Left ventricle myocardium inferior (tissue), 1 donor: ENCODE measurements at regions not wholly inside any gene's neighbourhood (a gene's known extent, or its start where the extent isn't known, plus 50 kb on each side); places are given as distances from the start of the nearest gene placed in this dataset.

Source experiments
- DNase-seq: peaks from one replicate; pipeline ENCODE4 v3.0.0-alpha.2; 2020
- H3K27ac ChIP-seq: fragments of 200-600 bp; replicated peaks from 2 replicates; pipeline ENCODE4 v1.8.0; 2021
- H3K27me3 ChIP-seq: fragments of 200-600 bp; 2 replicates; pipeline ENCODE4 v1.8.0; 2021; ENCODE audit warnings: low read depth
- H3K36me3 ChIP-seq: fragments of 200-600 bp; 2 replicates; pipeline ENCODE4 v1.8.0; 2021
- H3K4me1 ChIP-seq: fragments of 200-600 bp; 2 replicates; pipeline ENCODE4 v1.8.0; 2021
- H3K4me3 ChIP-seq: fragments of 200-600 bp; 2 replicates; pipeline ENCODE4 v1.8.0; 2021; ENCODE audit warnings: mild to moderate bottlenecking, moderate library complexity
- H3K9me3 ChIP-seq: fragments of 200-600 bp; replicated peaks from 2 replicates; pipeline ENCODE4 v1.8.0; 2021
- CTCF ChIP-seq: fragments of 200-600 bp; IDR thresholded peaks from 2 replicates; pipeline ENCODE4 v1.8.0; 2021; ENCODE audit warnings: antibody characterized with exemption, mild to moderate bottlenecking, borderline replicate concordance
- intact Hi-C: fragments of 100-400 bp; cut with micrococcal nuclease; formaldehyde crosslinking; loops from one replicate; pipeline ENCODE4 v1.11.0; 2022
- donor health status: DM: no; HTN: yes; CAD: no; lungs with severe emphysema.

DNA sequence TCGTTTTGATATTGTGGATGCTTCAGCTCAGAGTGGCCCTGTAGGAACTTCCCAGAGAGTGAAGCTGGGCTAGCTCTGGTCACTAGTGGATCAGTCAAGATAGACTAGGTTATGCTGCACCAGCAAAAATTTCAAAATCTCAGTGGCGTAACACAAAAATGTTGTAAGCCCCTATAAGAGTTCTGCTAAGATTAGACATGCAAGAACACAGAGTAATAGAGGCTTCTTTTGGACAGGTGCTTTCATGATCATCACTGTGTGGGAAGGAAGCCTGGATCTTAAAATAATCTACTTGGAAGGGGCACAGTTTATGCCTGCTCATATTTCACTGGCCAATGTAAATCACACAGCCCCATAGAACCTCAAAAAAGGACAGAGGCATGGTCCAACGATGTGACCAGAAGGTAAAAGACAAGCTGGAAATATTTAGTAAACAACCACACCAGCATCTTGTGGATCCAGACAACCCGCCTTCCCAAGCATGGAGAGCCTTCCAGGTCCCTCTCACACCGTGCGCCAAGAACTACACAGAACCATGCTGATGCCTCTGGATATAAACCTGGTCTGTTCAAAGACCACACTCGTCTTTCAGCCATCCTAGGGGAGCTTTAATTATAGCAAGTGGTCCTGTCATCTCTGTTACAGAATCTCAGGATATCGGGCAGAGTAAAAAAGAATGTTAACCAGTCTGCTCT lies 554.3 kb downstream of the EPHB1 start:
- DNase-seq: no peak
- H3K36me3 ChIP-seq: no peaks in the 10 kb centered on the region
- H3K4me3 ChIP-seq: no peak overlapping the region
- no peaks in the 10 kb centered on the region for H3K4me1 ChIP-seq
- H3K27ac ChIP-seq: no peak overlapping the region
- intact Hi-C loops: no loop called here
- TF ChIP-seq CTCF: no peak
- peaks cover 4% of the 10 kb centered on the region for H3K9me3 ChIP-seq
- H3K27me3 ChIP-seq: peaks cover 54% of the 10 kb centered on the region

GRCh38 chr3:135352213-135352612 lies 557.2 kb downstream of the EPHB1 start:
- Histone ChIP-seq H3K27me3 (peaks cover 58% of the 10 kb centered on the region), H3K36me3 (no peaks in the 10 kb centered on the region), H3K9me3 (peaks cover 14% of the 10 kb centered on the region), H3K4me3 (no peak overlapping the region), H3K27ac (no peak overlapping the region), H3K4me1 (no peaks in the 10 kb centered on the region)
- intact Hi-C loops: no loop called here
- no peak for TF ChIP-seq CTCF
- no peak for DNase-seq

GRCh38 chr3:135362889-135363288 lies 567.8 kb downstream of the EPHB1 start:
- no peak for DNase-seq
- Histone ChIP-seq H3K4me3 (no peak overlapping the region), H3K27ac (no peak overlapping the region), H3K36me3 (no peaks in the 10 kb centered on the region), H3K4me1 (no peaks in the 10 kb centered on the region), H3K9me3 (no peaks in the 10 kb centered on the region), H3K27me3 (peaks cover 34% of the 10 kb centered on the region)
- intact Hi-C loops: no loop called here
- no peak for TF ChIP-seq CTCF

GRCh38 chr3:135364676-135365075 lies 569.6 kb downstream of the EPHB1 start:
- H3K4me1 ChIP-seq: no peaks in the 10 kb centered on the region
- no peak for DNase-seq
- intact Hi-C loops: no loop called here
- no peaks in the 10 kb centered on the region for H3K9me3 ChIP-seq
- H3K36me3 ChIP-seq: no peaks in the 10 kb centered on the region
- H3K4me3 ChIP-seq: no peak overlapping the region
- peaks cover 34% of the 10 kb centered on the region for H3K27me3 ChIP-seq
- no peak for TF ChIP-seq CTCF
- H3K27ac ChIP-seq: no peak overlapping the region

DNA sequence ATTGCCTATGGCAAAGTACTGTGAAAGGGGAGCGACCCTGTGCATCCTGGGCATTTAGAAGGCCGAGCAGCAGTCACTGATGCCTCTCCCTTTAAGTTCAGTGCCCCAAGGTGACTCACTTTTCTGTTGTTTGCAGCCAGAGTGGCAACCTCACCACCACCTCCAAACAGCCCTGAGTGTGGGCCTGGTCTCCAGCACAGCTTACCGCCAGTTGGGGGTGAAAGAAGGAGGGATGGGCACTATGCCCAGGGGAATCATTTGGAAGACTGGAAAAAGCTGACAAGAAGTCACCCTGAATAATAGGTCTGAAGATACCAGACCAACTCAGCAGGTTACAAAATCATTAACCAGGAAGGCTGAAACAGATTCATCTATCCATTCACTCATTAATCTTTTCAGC lies 571.8 kb downstream of the EPHB1 start:
- Histone ChIP-seq H3K9me3 (no peaks in the 10 kb centered on the region), H3K4me3 (no peak overlapping the region), H3K36me3 (no peaks in the 10 kb centered on the region), H3K4me1 (no peaks in the 10 kb centered on the region), H3K27ac (no peak overlapping the region), H3K27me3 (peaks cover 28% of the 10 kb centered on the region)
- no peak for TF ChIP-seq CTCF
- intact Hi-C loops: no loop called here
- no peak for DNase-seq
